ENCODE measurements at regions not wholly inside any gene's neighbourhood (a gene's known extent, or its start where the extent isn't known, plus 50 kb on each side); places are given as distances from the start of the nearest gene placed in this dataset.

- TF ChIP-seq CTCF (IDR thresholded peaks at IDR 0.05) (no peak), POLR2AphosphoS5 (IDR thresholded peaks at IDR 0.05) (no peak), POLR2A (IDR thresholded peaks at IDR 0.05) (no peak)
These were observed 266.0 kb upstream of the MCTP2 start for GRCh38 chr15:93965304-93965908.
